HEK293T (cell line): ENCODE measurements at regions not wholly inside any gene's neighbourhood (a gene's known extent, or its start where the extent isn't known, plus 50 kb on each side); places are given as distances from the start of the nearest gene placed in this dataset.

Experiments used
- CTCF ChIA-PET: fragments of 350-600 bp; formaldehyde crosslinking; extraction: SDS; loops from one replicate; lab custom pipeline; 2021; ENCODE audit warnings: antibody characterized with exemption, inconsistent platforms; lab: Yijun Ruan, JAX
- POLR2A ChIA-PET: fragments of 350-600 bp; formaldehyde crosslinking; extraction: SDS; loops from one replicate; lab custom pipeline; 2020; ENCODE audit warnings: antibody characterized with exemption, inconsistent platforms; lab: Yijun Ruan, JAX
- DNase-seq: peaks from one replicate; pipeline ENCODE4 v3.0.0; 2012; ENCODE audit warnings: mixed read lengths; ENCODE audit errors: extremely low spot score
- ARNT ChIP-seq: fragments of 450-650 bp; IDR thresholded peaks from 2 replicates; pipeline ENCODE4 v1.6.1; 2017; ENCODE audit warnings: mild to moderate bottlenecking
- BHLHE40 ChIP-seq: fragments of 450-650 bp; IDR thresholded peaks from 2 replicates; pipeline ENCODE4 v1.6.1; 2016; ENCODE audit warnings: mild to moderate bottlenecking, moderate library complexity, borderline replicate concordance
- CTBP1 ChIP-seq: fragments of 450-650 bp; IDR thresholded peaks from 2 replicates; pipeline ENCODE4 v1.6.1; 2016; ENCODE audit warnings: borderline replicate concordance
- ELF4 ChIP-seq: fragments of 450-650 bp; IDR thresholded peaks from 2 replicates; pipeline ENCODE4 v1.6.1; 2017; ENCODE audit warnings: antibody characterized with exemption
- FOXA1 ChIP-seq: fragments of 450-650 bp; IDR thresholded peaks from 2 replicates; pipeline ENCODE4 v1.6.1; 2016; ENCODE audit warnings: mild to moderate bottlenecking
- FOXK2 ChIP-seq: fragments of 450-650 bp; IDR thresholded peaks from 2 replicates; pipeline ENCODE4 v1.6.1; 2016; ENCODE audit warnings: mild to moderate bottlenecking
- FOXM1 ChIP-seq: fragments of 450-650 bp; IDR thresholded peaks from 2 replicates; pipeline ENCODE4 v1.6.1; 2017; ENCODE audit warnings: mild to moderate bottlenecking, borderline replicate concordance
- HDGF ChIP-seq: fragments of 450-650 bp; IDR thresholded peaks from 2 replicates; pipeline ENCODE4 v1.6.1; 2017; ENCODE audit warnings: antibody characterized with exemption, borderline replicate concordance
- L3MBTL2 ChIP-seq: fragments of 450-650 bp; conservative IDR thresholded peaks from 2 replicates; pipeline ENCODE4 v1.6.1; 2016; ENCODE audit warnings: mild to moderate bottlenecking
- LEF1 ChIP-seq: fragments of 450-650 bp; IDR thresholded peaks from 2 replicates; pipeline ENCODE4 v1.6.1; 2017; ENCODE audit warnings: mild to moderate bottlenecking, borderline replicate concordance
- NFRKB ChIP-seq: fragments of 450-650 bp; IDR thresholded peaks from 2 replicates; pipeline ENCODE4 v1.6.1; 2016; ENCODE audit warnings: mild to moderate bottlenecking, moderate library complexity
- PKNOX1 ChIP-seq: fragments of 450-650 bp; IDR thresholded peaks from 2 replicates; pipeline ENCODE4 v1.6.1; 2016
- SP1 ChIP-seq: fragments of 450-650 bp; IDR thresholded peaks from 2 replicates; pipeline ENCODE4 v1.6.1; 2017
- SUZ12 ChIP-seq: fragments of 450-650 bp; IDR thresholded peaks from 2 replicates; pipeline ENCODE4 v1.6.1; 2016; ENCODE audit warnings: mild to moderate bottlenecking
- TARDBP ChIP-seq: fragments of 450-650 bp; IDR thresholded peaks from 2 replicates; pipeline ENCODE4 v1.6.1; 2016
- ZNF384 ChIP-seq: fragments of 450-650 bp; IDR thresholded peaks from 2 replicates; pipeline ENCODE4 v1.6.1; 2016

- TF ChIP-seq HDGF (no peak), FOXM1 (no peak), NFRKB (no peak), SP1 (no peak), BHLHE40 (no peak), PKNOX1 (no peak), L3MBTL2 (no peak), ARNT (no peak), FOXK2 (no peak)
- ChIA-PET CTCF (no interaction called here), POLR2A (no interaction called here)
- no peak for DNase-seq
Measured at GRCh38 chr1:38225745-38226144, 179.2 kb upstream of the POU3F1 start.

GRCh38 chr1:38223391-38223790 is 176.8 kb upstream of the POU3F1 start:
- ChIA-PET POLR2A (no interaction called here), CTCF (no interaction called here)

GRCh38 chr1:38222891-38223290 is 176.3 kb upstream of the POU3F1 start:
- no peak for TF ChIP-seq FOXM1
- TF ChIP-seq ZNF384, result no peak
- TF ChIP-seq FOXA1, result no peak
- no peak for TF ChIP-seq SUZ12
- no peak for TF ChIP-seq ARNT
- no peak for TF ChIP-seq LEF1
- ChIA-PET CTCF (no interaction called here), POLR2A (no interaction called here)
- DNase-seq, result no peak

More at GRCh38 chr1:38223391-38223790, 176.8 kb upstream of the POU3F1 start:
- no peak for DNase-seq
- TF ChIP-seq ELF4, result no peak
- TF ChIP-seq FOXA1, result no peak
- no peak for TF ChIP-seq FOXK2
- no peak for TF ChIP-seq LEF1

GRCh38 chr1:38221006-38221649 is 174.5 kb upstream of the POU3F1 start:
- ChIA-PET POLR2A (no interaction called here), CTCF (no interaction called here)
- no peak for DNase-seq

GRCh38 chr1:38217316-38217715 is 170.7 kb upstream of the POU3F1 start:
- POLR2A ChIA-PET, result no interaction called here

More at GRCh38 chr1:38221006-38221649, 174.5 kb upstream of the POU3F1 start:
- TF ChIP-seq PKNOX1, result no peak
- TF ChIP-seq SP1, result no peak
- no peak for TF ChIP-seq NFRKB
- TF ChIP-seq TARDBP, result no peak
- no peak for TF ChIP-seq FOXA1
- TF ChIP-seq HDGF, result no peak
- no peak for TF ChIP-seq L3MBTL2
- no peak for TF ChIP-seq BHLHE40
- TF ChIP-seq ARNT, result no peak
- TF ChIP-seq ELF4, result no peak
- TF ChIP-seq ZNF384, result no peak

GRCh38 chr1:38213646-38214434 is 167.2 kb upstream of the POU3F1 start:
- no peak for DNase-seq
- POLR2A ChIA-PET, result no interaction called here
- no peak for TF ChIP-seq FOXA1
- no peak for TF ChIP-seq ZNF384
- TF ChIP-seq HDGF, result no peak
- no peak for TF ChIP-seq NFRKB
- no peak for TF ChIP-seq TARDBP
- TF ChIP-seq SUZ12, result no peak
- no peak for TF ChIP-seq PKNOX1
- TF ChIP-seq ELF4, result no peak
- TF ChIP-seq FOXK2, result no peak
- TF ChIP-seq LEF1, result no peak
- no peak for TF ChIP-seq SP1
- TF ChIP-seq CTBP1, result no peak
- no peak for TF ChIP-seq BHLHE40
- TF ChIP-seq ARNT, result no peak
- no peak for TF ChIP-seq FOXM1
- TF ChIP-seq L3MBTL2, result no peak
- CTCF ChIA-PET, result no interaction called here

More at GRCh38 chr1:38217316-38217715, 170.7 kb upstream of the POU3F1 start:
- TF ChIP-seq SP1, result no peak
- CTCF ChIA-PET, result no interaction called here
- DNase-seq, result no peak

GRCh38 chr1:38210895-38211177 is 164.2 kb upstream of the POU3F1 start:
- POLR2A ChIA-PET, result no interaction called here
- TF ChIP-seq LEF1 (no peak), TARDBP (no peak), NFRKB (no peak), PKNOX1 (no peak), CTBP1 (no peak), ZNF384 (no peak), ELF4 (no peak), FOXA1 (no peak), BHLHE40 (no peak), SP1 (no peak), SUZ12 (no peak), L3MBTL2 (no peak)
- CTCF ChIA-PET, result no interaction called here
- DNase-seq, result no peak
